Testis (tissue), 2 donors: ENCODE measurements at regions not wholly inside any gene's neighbourhood (a gene's known extent, or its start where the extent isn't known, plus 50 kb on each side); places are given as distances from the start of the nearest gene placed in this dataset.
"Not testable (repeated sequence)": the region's sequence is repeated elsewhere in the genome, so short reads cannot be mapped to it uniquely, and the experiment has no call there.

Experiments
- POLR2A ChIP-seq: fragments of 450-650 bp; IDR thresholded peaks from one replicate; pipeline ENCODE4 v1.6.1; 2017; ENCODE audit warnings: antibody characterized with exemption, mild to moderate bottlenecking, moderate library complexity
- TF ChIP-seq, protein P1 (sequence below), 3 experiments: fragments of 450-650 bp in 2 of 3; fragments of 200-600 bp in 1 of 3; sonication (generic) in 1 of 3; IDR thresholded peaks; one replicate each; pipeline ENCODE4 v1.5.1; 2016 to 2019; ENCODE audit warnings: antibody characterized with exemption in 3 of 3, mild to moderate bottlenecking in 2 of 3, moderate library complexity in 1 of 3

DNA sequence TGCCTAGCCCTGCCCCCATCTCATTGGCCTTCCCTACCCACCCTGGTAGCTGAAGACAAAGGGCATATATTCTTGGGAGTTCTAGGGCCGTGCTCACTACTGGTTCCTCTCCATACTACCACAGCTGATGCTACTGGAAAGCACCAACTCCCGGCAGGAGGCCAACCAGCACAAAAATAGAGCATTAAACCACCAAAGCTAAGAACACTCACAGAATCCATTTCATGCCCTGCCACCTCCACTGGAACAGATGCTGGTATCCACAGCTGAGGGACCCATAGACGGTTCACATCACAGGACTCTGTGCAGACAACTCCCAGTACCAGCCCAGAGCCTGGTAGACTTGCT, 170.4 kb downstream of the SEC23A start:
- not testable (repeated sequence) for TF ChIP-seq POLR2A
- TF ChIP-seq, protein P1, sequence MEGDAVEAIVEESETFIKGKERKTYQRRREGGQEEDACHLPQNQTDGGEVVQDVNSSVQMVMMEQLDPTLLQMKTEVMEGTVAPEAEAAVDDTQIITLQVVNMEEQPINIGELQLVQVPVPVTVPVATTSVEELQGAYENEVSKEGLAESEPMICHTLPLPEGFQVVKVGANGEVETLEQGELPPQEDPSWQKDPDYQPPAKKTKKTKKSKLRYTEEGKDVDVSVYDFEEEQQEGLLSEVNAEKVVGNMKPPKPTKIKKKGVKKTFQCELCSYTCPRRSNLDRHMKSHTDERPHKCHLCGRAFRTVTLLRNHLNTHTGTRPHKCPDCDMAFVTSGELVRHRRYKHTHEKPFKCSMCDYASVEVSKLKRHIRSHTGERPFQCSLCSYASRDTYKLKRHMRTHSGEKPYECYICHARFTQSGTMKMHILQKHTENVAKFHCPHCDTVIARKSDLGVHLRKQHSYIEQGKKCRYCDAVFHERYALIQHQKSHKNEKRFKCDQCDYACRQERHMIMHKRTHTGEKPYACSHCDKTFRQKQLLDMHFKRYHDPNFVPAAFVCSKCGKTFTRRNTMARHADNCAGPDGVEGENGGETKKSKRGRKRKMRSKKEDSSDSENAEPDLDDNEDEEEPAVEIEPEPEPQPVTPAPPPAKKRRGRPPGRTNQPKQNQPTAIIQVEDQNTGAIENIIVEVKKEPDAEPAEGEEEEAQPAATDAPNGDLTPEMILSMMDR (IDR thresholded peaks at IDR 0.05) = not testable (repeated sequence)
